K562 (cell line): ENCODE measurements at regions not wholly inside any gene's neighbourhood (a gene's known extent, or its start where the extent isn't known, plus 50 kb on each side); places are given as distances from the start of the nearest gene placed in this dataset.
A peak's percentile ranks its signal among the peaks of the same experiment; 100 is the strongest.

ENCODE experiments used
- ATAC-seq: fragments of 200-7000 bp; cut with Tn5 transposase; 3 replicates; pipeline ENCODE4 v1.9.1; 2020; ENCODE audit warnings: moderate library complexity
- BruUV-seq: library from RNA; stranded (reverse); fragments of 400-500 nt; replicated peaks from 2 replicates; lab custom pipeline; 2021; lab: Mats Ljungman, UMichigan
- CTCF ChIA-PET: fragments of 300-600 bp; formaldehyde crosslinking; extraction: SDS; loops from one replicate; lab custom pipeline; 2021; ENCODE audit warnings: low intra/inter-chr PET ratio; lab: Yijun Ruan, JAX
- POLR2A ChIA-PET: fragments of 300-600, 350-650 bp; sonication (Branson Sonifier 250); formaldehyde crosslinking; extraction: SDS; loops from one replicate; lab custom pipeline; 2021; ENCODE audit warnings: antibody characterized with exemption, inconsistent platforms; lab: Yijun Ruan, JAX
- DNase-seq, 4 experiments: peaks; one replicate each; pipeline versions ENCODE4 v3.0.0 to v3.0.0-alpha.2; 2011 to 2018; ENCODE audit warnings: low spot score in 3 of 4, mixed read lengths in 3 of 4; ENCODE audit errors: extremely low read depth in 1 of 4
- FAIRE-seq: peaks from 2 replicates; lab custom pipeline; 2011; peaks lifted over from hg19 to GRCh38; lab: Jason Lieb, UNC
- H2AFZ ChIP-seq: 2 replicates; pipeline ENCODE4 v1.6.0; 2011; ENCODE audit warnings: low read depth, low read length, control low read depth, inconsistent platforms
- H3K27ac ChIP-seq: fragments of 200-600 bp; 3 replicates; pipeline ENCODE4 v1.8.0; 2011; ENCODE audit warnings: low read depth, mild to moderate bottlenecking, control low read depth, inconsistent platforms, low read length, moderate library complexity, mixed read lengths; ENCODE audit errors: extremely low read depth
- H3K27me3 ChIP-seq, 2 experiments: fragments of 300-600 bp in 1 of 2; 2 replicates in 1 of 2; 3 replicates in 1 of 2; pipeline versions ENCODE4 v1.6.0 to v1.8.0; 2011; ENCODE audit warnings: inconsistent platforms in 2 of 2, low read length in 2 of 2, mild to moderate bottlenecking in 1 of 2, mixed read lengths in 1 of 2, moderate library complexity in 1 of 2; ENCODE audit not compliant: control insufficient read depth in 2 of 2, insufficient read depth in 2 of 2
- H3K36me3 ChIP-seq: fragments of 300-600 bp; 3 replicates; pipeline ENCODE4 v1.8.0; 2011; ENCODE audit warnings: mild to moderate bottlenecking, low read length, inconsistent platforms; ENCODE audit not compliant: control insufficient read depth, insufficient read depth
- H3K4me1 ChIP-seq, 2 experiments: fragments of 200-600 bp in 1 of 2; replicated peaks in 1 of 2; 2 replicates in 1 of 2; 3 replicates in 1 of 2; pipeline versions ENCODE4 v1.5.1 to v1.8.0; 2011; ENCODE audit warnings: inconsistent platforms in 2 of 2, low read length in 2 of 2, mild to moderate bottlenecking in 1 of 2, mixed read lengths in 1 of 2, moderate library complexity in 1 of 2; ENCODE audit not compliant: control insufficient read depth in 2 of 2, insufficient read depth in 2 of 2
- H3K4me2 ChIP-seq: 2 replicates; pipeline ENCODE4 v1.6.1; 2011; ENCODE audit warnings: low read length, control low read depth, inconsistent platforms, mixed read lengths; ENCODE audit not compliant: insufficient read depth
- H3K4me3 ChIP-seq: fragments of 200-600 bp; sonication (generic), shearing (Covaris generic); 2 replicates; pipeline ENCODE4 v1.5.1; 2016; ENCODE audit warnings: control low read depth, inconsistent platforms
- H3K79me2 ChIP-seq: fragments of 200-600 bp; 3 replicates; pipeline ENCODE4 v1.8.0; 2011; ENCODE audit warnings: low read length, inconsistent platforms; ENCODE audit not compliant: control insufficient read depth, insufficient read depth
- H3K9ac ChIP-seq, 2 experiments: 2 replicates each; pipeline versions ENCODE4 v1.6.0 to v1.6.1; 2011; ENCODE audit warnings: low read depth in 2 of 2, low read length in 2 of 2, control low read depth in 1 of 2, inconsistent platforms in 1 of 2, mild to moderate bottlenecking in 1 of 2, mixed read lengths in 1 of 2; ENCODE audit not compliant: insufficient read depth in 1 of 2
- H3K9me1 ChIP-seq: one replicate; pipeline ENCODE4 v1.6.0; 2011; ENCODE audit warnings: inconsistent platforms, mild to moderate bottlenecking, low read length, moderate library complexity; ENCODE audit not compliant: control insufficient read depth, insufficient read depth
- H3K9me3 ChIP-seq: replicated peaks from 2 replicates; pipeline ENCODE4 v1.5.1; 2011; ENCODE audit warnings: low read depth, low read length, inconsistent platforms; ENCODE audit not compliant: control insufficient read depth, insufficient read depth
- H4K20me1 ChIP-seq: replicated peaks from 2 replicates; pipeline ENCODE4 v1.6.1; 2011; ENCODE audit warnings: low read length, inconsistent platforms, mixed read lengths; ENCODE audit not compliant: control insufficient read depth, insufficient read depth
- ARNT ChIP-seq, 2 experiments: fragments of 450-650 bp; IDR thresholded peaks; 2 replicates each; pipeline ENCODE4 v1.6.1; 2016; ENCODE audit warnings: mild to moderate bottlenecking in 1 of 2
- E2F3 ChIP-seq: fragments of 250-450 bp; sonication (Bioruptor Pico); IDR thresholded peaks from 2 replicates; pipeline ENCODE4 v1.4.0; 2020; ENCODE audit warnings: mild to moderate bottlenecking
- KDM2B ChIP-seq: fragments of 250-450 bp; sonication (Bioruptor Pico); IDR thresholded peaks from 2 replicates; pipeline ENCODE4 v1.8.0; 2021; ENCODE audit warnings: mild to moderate bottlenecking, moderate library complexity
- MXI1 ChIP-seq: IDR thresholded peaks from 2 replicates; pipeline ENCODE4 v1.6.1; 2011; ENCODE audit warnings: low read depth, mild to moderate bottlenecking, improper control_type of control experiment, low read length
- NCOA4 ChIP-seq: fragments of 450-650 bp; IDR thresholded peaks from 2 replicates; pipeline ENCODE4 v1.6.1; 2018; ENCODE audit warnings: mild to moderate bottlenecking; ENCODE audit not compliant: partially characterized antibody
- TEAD4 ChIP-seq, 2 experiments: sonication (generic) in 1 of 2; formaldehyde crosslinking in 1 of 2; IDR thresholded peaks; 2 replicates each; pipeline versions ENCODE4 v1.6.1 to v1.8.0; 2012 to 2022; ENCODE audit warnings: borderline replicate concordance in 1 of 2, inconsistent platforms in 1 of 2, low read length in 1 of 2, mild to moderate bottlenecking in 1 of 2, missing genetic modification reagents in 1 of 2
- ZFP30 ChIP-seq: fragments of 250-450 bp; sonication (Bioruptor Pico); IDR thresholded peaks from 2 replicates; pipeline ENCODE4 v1.8.0; 2022; ENCODE audit warnings: moderate library complexity, mild to moderate bottlenecking, inconsistent platforms, borderline replicate concordance
- WGBS: fragments of 100-300 bp; shearing (Covaris generic); methylation state at CpG from one replicate; pipeline ENCODE4 v1.1.6; 2016; ENCODE audit warnings: low coverage, mixed read lengths; ENCODE audit not compliant: insufficient coverage; ENCODE audit errors: missing lambda C conversion rate; 5-methylcytosine and 5-hydroxymethylcytosine counted together
- in situ Hi-C: fragments of 300-500 bp; cut with MboI; formaldehyde crosslinking; loops from 4 replicates; pipeline ENCODE4 v1.15.0; 2018; ENCODE audit warnings: inconsistent platforms, mixed read lengths
- intact Hi-C: fragments of 100-400 bp; cut with micrococcal nuclease; formaldehyde crosslinking; loops from 2 replicates; pipeline ENCODE4 v1.14.2; 2022
- TF ChIP-seq, protein P1 (sequence below): fragments of 450-650 bp; IDR thresholded peaks from 2 replicates; pipeline ENCODE4 v1.6.1; 2016; ENCODE audit warnings: low read depth

DNA sequence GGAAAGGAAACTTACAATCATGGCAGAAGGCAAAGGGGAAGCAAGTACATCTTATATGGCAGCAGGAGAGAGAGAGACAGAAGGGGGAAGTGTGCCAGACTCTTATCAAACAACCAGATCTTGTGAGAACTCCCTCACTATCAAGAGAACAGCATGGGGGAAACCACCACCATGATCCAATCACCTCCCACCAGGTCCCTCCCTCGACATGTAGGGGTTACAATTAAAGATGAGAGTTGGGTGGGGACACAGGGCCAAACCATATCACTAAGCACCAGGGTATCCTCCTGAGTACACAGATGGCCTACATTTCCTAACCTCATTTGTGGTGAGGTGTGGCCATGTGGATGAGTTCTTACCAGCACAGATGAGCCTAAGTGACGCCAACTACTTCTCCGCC, 348.6 kb upstream of the ZFHX3 start:
- H3K4me1 ChIP-seq: no peaks in the 10 kb centered on the region
- no peak overlapping the region for H3K9ac ChIP-seq
- no peak for DNase-seq
- H3K36me3 ChIP-seq: no peaks in the 10 kb centered on the region
- H2AFZ ChIP-seq: no peak overlapping the region
- intact Hi-C loops: no loop called here
- no peak overlapping the region for H3K4me3 ChIP-seq
- no peak for FAIRE-seq
- H3K4me2 ChIP-seq: no peak overlapping the region
- in situ Hi-C loops: no loop called here
- 2% methylated on average over 3 of the region's 3 CpGs for WGBS
- no peaks in the 10 kb centered on the region for H3K79me2 ChIP-seq
- no peak for ATAC-seq
- POLR2A ChIA-PET: no interaction called here
- peaks cover 0 to 4% of the 10 kb centered on the region in 2 experiments; a peak in 1 of 5 replicates for H3K27me3 ChIP-seq
- TF ChIP-seq MXI1: no peak
- TF ChIP-seq E2F3 (CRISPR knock-in tag): no peak
- TF ChIP-seq ZFP30 (CRISPR knock-in tag): no peak
- peak; percentile 38; the same call in 1 of the 2 replicates for TF ChIP-seq TEAD4 (IDR thresholded peaks at IDR 0.05; ENCODE audit: low read length)
- no peak for TF ChIP-seq TEAD4 (CRISPR knock-in tag; IDR thresholded peaks at IDR 0.05; ENCODE audit: borderline replicate concordance)
- TF ChIP-seq, all 486 proteins: peak for 1
- CTCF ChIA-PET: no interaction called here
- Histone ChIP-seq H3K9me3 (no peaks in the 10 kb centered on the region), H4K20me1 (no peaks in the 10 kb centered on the region), H3K9me1 (no peaks in the 10 kb centered on the region), H3K27ac (no peak overlapping the region)
- BruUV-seq: no TSS peak

DNA sequence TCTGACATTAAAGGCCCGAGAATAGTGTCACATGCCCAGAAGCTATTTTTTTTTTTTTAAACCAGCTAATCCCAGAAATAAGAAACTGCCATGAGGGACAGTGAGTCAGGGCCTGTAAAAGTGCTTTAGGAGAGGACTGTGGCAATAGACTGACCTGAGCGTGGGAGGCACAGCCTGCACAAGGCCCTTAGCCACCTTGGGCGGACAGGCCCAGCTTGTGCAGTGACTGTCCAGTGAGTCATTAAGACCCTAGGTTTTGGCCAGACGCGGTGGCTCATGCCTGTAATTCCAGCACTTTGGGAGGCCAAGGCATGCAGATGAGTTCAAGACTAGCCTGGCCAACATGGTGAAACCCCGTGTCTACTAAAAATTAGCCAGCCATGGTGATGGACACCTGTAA, 343.0 kb upstream of the ZFHX3 start:
- Histone ChIP-seq H3K9ac (no peak overlapping the region), H3K36me3 (no peaks in the 10 kb centered on the region), H4K20me1 (no peaks in the 10 kb centered on the region), H3K4me2 (no peak overlapping the region), H3K9me3 (no peaks in the 10 kb centered on the region), H3K4me1 (no peaks in the 10 kb centered on the region), H3K4me3 (no peak overlapping the region), H3K27me3 (peaks cover 0 to 13% of the 10 kb centered on the region in 2 experiments; a peak in 2 of 5 replicates), H3K79me2 (no peaks in the 10 kb centered on the region), H3K27ac (no peak overlapping the region), H3K9me1 (no peaks in the 10 kb centered on the region), H2AFZ (no peak overlapping the region)
- POLR2A ChIA-PET: no interaction called here
- ATAC-seq (no peak), FAIRE-seq (no peak), DNase-seq (peak in 1 of 4 experiments; percentile 9)
- in situ Hi-C loops: no loop called here
- WGBS: 2% methylated on average over 6 of the region's 6 CpGs
- no TSS peak for BruUV-seq
- CTCF ChIA-PET: no interaction called here
- intact Hi-C loops: no loop called here
- TF ChIP-seq NCOA4: no peak
- TF ChIP-seq, protein P1, sequence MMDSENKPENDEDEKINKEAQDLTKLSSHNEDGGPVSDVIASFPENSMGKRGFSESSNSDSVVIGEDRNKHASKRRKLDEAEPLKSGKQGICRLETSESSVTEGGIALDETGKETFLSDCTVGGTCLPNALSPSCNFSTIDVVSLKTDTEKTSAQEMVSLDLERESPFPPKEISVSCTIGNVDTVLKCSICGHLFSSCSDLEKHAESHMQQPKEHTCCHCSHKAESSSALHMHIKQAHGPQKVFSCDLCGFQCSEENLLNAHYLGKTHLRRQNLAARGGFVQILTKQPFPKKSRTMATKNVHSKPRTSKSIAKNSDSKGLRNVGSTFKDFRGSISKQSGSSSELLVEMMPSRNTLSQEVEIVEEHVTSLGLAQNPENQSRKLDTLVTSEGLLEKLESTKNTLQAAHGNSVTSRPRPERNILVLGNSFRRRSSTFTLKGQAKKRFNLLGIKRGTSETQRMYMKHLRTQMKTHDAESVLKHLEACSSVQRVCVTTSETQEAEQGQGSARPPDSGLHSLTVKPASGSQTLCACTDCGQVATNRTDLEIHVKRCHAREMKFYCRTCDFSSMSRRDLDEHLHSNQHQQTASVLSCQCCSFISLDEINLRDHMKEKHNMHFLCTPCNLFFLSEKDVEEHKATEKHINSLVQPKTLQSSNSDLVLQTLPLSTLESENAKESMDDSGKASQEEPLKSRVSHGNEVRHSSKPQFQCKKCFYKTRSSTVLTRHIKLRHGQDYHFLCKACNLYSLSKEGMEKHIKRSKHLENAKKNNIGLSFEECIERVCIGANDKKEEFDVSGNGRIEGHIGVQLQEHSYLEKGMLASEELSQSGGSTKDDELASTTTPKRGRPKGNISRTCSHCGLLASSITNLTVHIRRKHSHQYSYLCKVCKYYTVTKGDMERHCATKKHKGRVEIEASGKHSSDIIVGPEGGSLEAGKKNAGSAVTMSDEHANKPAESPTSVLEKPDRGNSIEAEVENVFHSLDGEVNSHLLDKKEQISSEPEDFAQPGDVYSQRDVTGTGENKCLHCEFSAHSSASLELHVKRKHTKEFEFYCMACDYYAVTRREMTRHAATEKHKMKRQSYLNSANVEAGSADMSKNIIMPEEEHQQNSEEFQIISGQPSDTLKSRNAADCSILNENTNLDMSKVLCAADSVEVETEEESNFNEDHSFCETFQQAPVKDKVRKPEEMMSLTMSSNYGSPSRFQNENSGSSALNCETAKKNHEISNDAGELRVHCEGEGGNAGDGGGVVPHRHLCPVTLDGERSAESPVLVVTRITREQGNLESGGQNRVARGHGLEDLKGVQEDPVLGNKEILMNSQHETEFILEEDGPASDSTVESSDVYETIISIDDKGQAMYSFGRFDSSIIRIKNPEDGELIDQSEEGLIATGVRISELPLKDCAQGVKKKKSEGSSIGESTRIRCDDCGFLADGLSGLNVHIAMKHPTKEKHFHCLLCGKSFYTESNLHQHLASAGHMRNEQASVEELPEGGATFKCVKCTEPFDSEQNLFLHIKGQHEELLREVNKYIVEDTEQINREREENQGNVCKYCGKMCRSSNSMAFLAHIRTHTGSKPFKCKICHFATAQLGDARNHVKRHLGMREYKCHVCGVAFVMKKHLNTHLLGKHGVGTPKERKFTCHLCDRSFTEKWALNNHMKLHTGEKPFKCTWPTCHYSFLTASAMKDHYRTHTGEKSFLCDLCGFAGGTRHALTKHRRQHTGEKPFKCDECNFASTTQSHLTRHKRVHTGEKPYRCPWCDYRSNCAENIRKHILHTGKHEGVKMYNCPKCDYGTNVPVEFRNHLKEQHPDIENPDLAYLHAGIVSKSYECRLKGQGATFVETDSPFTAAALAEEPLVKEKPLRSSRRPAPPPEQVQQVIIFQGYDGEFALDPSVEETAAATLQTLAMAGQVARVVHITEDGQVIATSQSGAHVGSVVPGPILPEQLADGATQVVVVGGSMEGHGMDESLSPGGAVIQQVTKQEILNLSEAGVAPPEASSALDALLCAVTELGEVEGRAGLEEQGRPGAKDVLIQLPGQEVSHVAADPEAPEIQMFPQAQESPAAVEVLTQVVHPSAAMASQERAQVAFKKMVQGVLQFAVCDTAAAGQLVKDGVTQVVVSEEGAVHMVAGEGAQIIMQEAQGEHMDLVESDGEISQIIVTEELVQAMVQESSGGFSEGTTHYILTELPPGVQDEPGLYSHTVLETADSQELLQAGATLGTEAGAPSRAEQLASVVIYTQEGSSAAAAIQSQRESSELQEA: no peak
- TF ChIP-seq KDM2B: no peak
- TF ChIP-seq ARNT (IDR thresholded peaks at IDR 0.05): no peak
